H9 (cell line): ENCODE measurements at regions not wholly inside any gene's neighbourhood (a gene's known extent, or its start where the extent isn't known, plus 50 kb on each side); places are given as distances from the start of the nearest gene placed in this dataset.

Experiments
- DNase-seq: peaks from one replicate; pipeline ENCODE4 v3.0.0-alpha.2; 2017
- H2AFZ ChIP-seq: one replicate; pipeline ENCODE4 v1.6.1; 2013; ENCODE audit warnings: mild to moderate bottlenecking, low read length, control low read depth, moderate library complexity
- H2AK5ac ChIP-seq: 2 replicates; pipeline ENCODE4 v1.6.1; 2013; ENCODE audit warnings: low read length, control low read depth, mixed read lengths; ENCODE audit not compliant: insufficient read length
- H2BK120ac ChIP-seq: one replicate; pipeline ENCODE4 v1.6.1; 2013; ENCODE audit warnings: low read depth, mild to moderate bottlenecking, low read length, control low read depth, inconsistent platforms; ENCODE audit not compliant: poor library complexity, severe bottlenecking
- H2BK12ac ChIP-seq: 2 replicates; pipeline ENCODE4 v1.6.1; 2013; ENCODE audit warnings: low read length, control low read depth, mixed read lengths, low read depth; ENCODE audit not compliant: insufficient read length
- H2BK15ac ChIP-seq: 2 replicates; pipeline ENCODE4 v1.6.1; 2013; ENCODE audit warnings: low read depth, low read length, control low read depth
- H2BK20ac ChIP-seq: one replicate; pipeline ENCODE4 v1.6.1; 2013; ENCODE audit warnings: low read depth, mild to moderate bottlenecking, low read length, control low read depth, inconsistent platforms; ENCODE audit not compliant: poor library complexity, severe bottlenecking
- H2BK5ac ChIP-seq: 2 replicates; pipeline ENCODE4 v1.6.1; 2013; ENCODE audit warnings: low read length, control low read depth, mixed read lengths; ENCODE audit not compliant: insufficient read length
- H3K14ac ChIP-seq: 2 replicates; pipeline ENCODE4 v1.6.1; 2013; ENCODE audit warnings: low read length, control low read depth; ENCODE audit not compliant: insufficient read depth
- H3K18ac ChIP-seq: 2 replicates; pipeline ENCODE4 v1.6.1; 2013; ENCODE audit warnings: low read depth, mild to moderate bottlenecking, mixed read lengths, low read length, control low read depth; ENCODE audit not compliant: insufficient read length
- H3K23ac ChIP-seq: 2 replicates; pipeline ENCODE4 v1.6.1; 2013; ENCODE audit warnings: low read length, control low read depth, mixed read lengths, low read depth; ENCODE audit not compliant: insufficient read length
- H3K23me2 ChIP-seq: 2 replicates; pipeline ENCODE4 v1.6.1; 2013; ENCODE audit warnings: low read depth, mild to moderate bottlenecking, mixed read lengths, low read length, control low read depth; ENCODE audit not compliant: insufficient read length, poor library complexity, severe bottlenecking
- H3K27ac ChIP-seq: 2 replicates; pipeline ENCODE4 v1.5.1; 2013; ENCODE audit warnings: low read length, control low read depth, mixed read lengths, low read depth; ENCODE audit not compliant: insufficient read length
- H3K27me3 ChIP-seq: 2 replicates; pipeline ENCODE4 v1.6.1; 2013; ENCODE audit warnings: low read length, control low read depth, inconsistent platforms; ENCODE audit not compliant: insufficient read depth
- H3K4ac ChIP-seq: 2 replicates; pipeline ENCODE4 v1.6.1; 2013; ENCODE audit warnings: low read depth, mild to moderate bottlenecking, control low read depth, inconsistent platforms, low read length, moderate library complexity
- H3K4me1 ChIP-seq: 2 replicates; pipeline ENCODE4 v1.6.1; 2013; ENCODE audit warnings: low read length, control low read depth, inconsistent platforms; ENCODE audit not compliant: insufficient read depth
- H3K4me2 ChIP-seq: 2 replicates; pipeline ENCODE4 v1.6.1; 2013; ENCODE audit warnings: low read length, control low read depth, mixed read lengths; ENCODE audit not compliant: insufficient read length, insufficient read depth
- H3K56ac ChIP-seq: 2 replicates; pipeline ENCODE4 v1.6.1; 2013; ENCODE audit warnings: low read depth, mild to moderate bottlenecking, mixed read lengths, low read length, control low read depth; ENCODE audit not compliant: insufficient read length
- H3K79me1 ChIP-seq: 2 replicates; pipeline ENCODE4 v1.6.1; 2013; ENCODE audit warnings: low read depth, mild to moderate bottlenecking, moderate library complexity, low read length, control low read depth, inconsistent platforms; ENCODE audit not compliant: insufficient read depth, poor library complexity, severe bottlenecking
- H3K79me2 ChIP-seq: 2 replicates; pipeline ENCODE4 v1.6.1; 2013; ENCODE audit warnings: low read length, control low read depth, inconsistent platforms; ENCODE audit not compliant: insufficient read depth
- H3K9ac ChIP-seq: 2 replicates; pipeline ENCODE4 v1.6.1; 2013; ENCODE audit warnings: low read length, control low read depth, mixed read lengths; ENCODE audit not compliant: insufficient read length; ENCODE audit errors: extremely low read depth
- H3K9me3 ChIP-seq: one replicate; pipeline ENCODE4 v1.6.1; 2013; ENCODE audit warnings: low read depth, low read length, inconsistent platforms; ENCODE audit not compliant: control insufficient read depth
- H3T11ph ChIP-seq: one replicate; pipeline ENCODE4 v1.6.1; 2013; ENCODE audit warnings: mild to moderate bottlenecking, low read length, control low read depth, inconsistent platforms
- H4K20me1 ChIP-seq: one replicate; pipeline ENCODE4 v1.6.1; 2013; ENCODE audit not compliant: control insufficient read depth, insufficient read length, insufficient read depth
- H4K5ac ChIP-seq: 2 replicates; pipeline ENCODE4 v1.6.1; 2013; ENCODE audit warnings: low read depth, mild to moderate bottlenecking, mixed read lengths, low read length, control low read depth; ENCODE audit not compliant: insufficient read length
- H4K8ac ChIP-seq: replicated peaks from 2 replicates; pipeline ENCODE4 v1.6.1; 2013; ENCODE audit warnings: low read length, control low read depth, mixed read lengths, low read depth; ENCODE audit not compliant: insufficient read length
- H4K91ac ChIP-seq: 2 replicates; pipeline ENCODE4 v1.6.1; 2013; ENCODE audit warnings: low read depth, mild to moderate bottlenecking, moderate library complexity, mixed read lengths, low read length, control low read depth; ENCODE audit not compliant: insufficient read length
- H3K27ac Mint-ChIP-seq, 3 experiments: 2 replicates in 2 of 3; 3 replicates in 1 of 3; pipeline ENCODE4 v1.8.0; 2020 to 2021; ENCODE audit warnings: mixed read lengths in 3 of 3, mild to moderate bottlenecking in 1 of 3, moderate library complexity in 1 of 3
- H3K27me3 Mint-ChIP-seq: 2 replicates; pipeline ENCODE4 v1.8.0; 2021; ENCODE audit warnings: low read depth, mild to moderate bottlenecking, moderate library complexity, mixed read lengths
- H3K36me3 Mint-ChIP-seq, 3 experiments: 2 replicates in 2 of 3; 3 replicates in 1 of 3; pipeline ENCODE4 v1.8.0; 2020 to 2021; ENCODE audit warnings: low read depth in 3 of 3, mixed read lengths in 3 of 3; ENCODE audit not compliant: insufficient read depth in 1 of 3
- H3K4me1 Mint-ChIP-seq, 2 experiments: 2 replicates each; pipeline ENCODE4 v1.8.0; 2020; ENCODE audit warnings: mixed read lengths in 2 of 2
- H3K4me3 Mint-ChIP-seq, 2 experiments: 2 replicates in 1 of 2; 3 replicates in 1 of 2; pipeline ENCODE4 v1.8.0; 2020 to 2021; ENCODE audit warnings: mild to moderate bottlenecking in 2 of 2, mixed read lengths in 2 of 2, moderate library complexity in 1 of 2
- H3K9me3 Mint-ChIP-seq, 2 experiments: 2 replicates in 1 of 2; 3 replicates in 1 of 2; pipeline ENCODE4 v1.8.0; 2020; ENCODE audit warnings: mild to moderate bottlenecking in 2 of 2, mixed read lengths in 2 of 2, moderate library complexity in 1 of 2
- WGBS: extraction: QIAGEN DNeasy Blood & Tissue Kit; methylation state at CpG from one replicate; pipeline ENCODE4 v1.1.7; 2013; ENCODE audit warnings: missing lambda C conversion rate, low lambda C conversion rate, mixed read lengths; ENCODE audit not compliant: insufficient read length; ENCODE audit errors: extremely low coverage; 5-methylcytosine and 5-hydroxymethylcytosine counted together
- TF ChIP-seq, protein P1 (sequence below): fragments of 200-600 bp; sonication (generic); conservative IDR thresholded peaks from 3 replicates; pipeline ENCODE4 v1.8.0; 2021; ENCODE audit warnings: antibody characterized with exemption, mild to moderate bottlenecking

DNA sequence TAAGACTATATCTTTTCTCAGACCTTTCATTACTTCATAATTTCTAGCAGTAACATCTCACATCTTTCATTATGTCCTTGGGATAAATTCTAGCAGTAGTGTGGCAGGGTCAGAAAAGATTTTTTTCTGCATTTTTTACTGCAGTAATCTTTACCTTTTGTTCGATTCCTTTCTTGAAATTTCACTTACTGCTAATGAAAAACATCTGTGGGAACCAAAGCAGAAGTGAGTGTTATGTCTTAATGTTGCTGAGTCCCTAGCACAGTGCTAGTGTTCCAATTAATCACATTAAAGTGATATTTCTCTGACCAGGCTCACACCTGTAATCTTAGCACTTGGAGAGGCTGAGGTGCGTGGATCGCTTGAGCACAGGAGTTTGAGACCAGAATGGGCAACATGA lies 123.6 kb downstream of the EHF start:
- H2AK5ac ChIP-seq, result no peak overlapping the region
- no peaks in the 10 kb centered on the region for H3K4me1 Mint-ChIP-seq
- WGBS, result no CpG with 5 or more reads among the region's 3 CpGs

More for the DNA sequence above, 123.6 kb downstream of the EHF start:
- Histone ChIP-seq H3K79me2 (no peaks in the 10 kb centered on the region), H3K4me1 (no peaks in the 10 kb centered on the region), H3K27me3 (no peaks in the 10 kb centered on the region), H2BK20ac (no peak overlapping the region), H2BK12ac (no peak overlapping the region), H2AFZ (no peak overlapping the region), H4K8ac (no peak overlapping the region), H2BK120ac (no peak overlapping the region), H3K14ac (no peak overlapping the region), H3K9me3 (no peaks in the 10 kb centered on the region), H3K56ac (no peak overlapping the region), H3K9ac (no peak overlapping the region), H3K23me2 (no peaks in the 10 kb centered on the region), H3K79me1 (no peaks in the 10 kb centered on the region), H3K4ac (no peak overlapping the region), H4K20me1 (no peaks in the 10 kb centered on the region), H3K4me2 (no peak overlapping the region), H4K5ac (no peak overlapping the region), H4K91ac (no peak overlapping the region), H3T11ph (no peak overlapping the region), H2BK5ac (no peak overlapping the region), H3K23ac (no peak overlapping the region), H2BK15ac (no peak overlapping the region), H3K27ac (no peak overlapping the region), H3K18ac (no peak overlapping the region)
- H3K27ac Mint-ChIP-seq, result 0 out of 7 replicates have a peak overlapping the region, but pooled peaks of 1 of the 3 experiments have one; percentile 21
- H3K36me3 Mint-ChIP-seq, result no peaks in the 10 kb centered on the region; a peak in 2 of 7 replicates
- H3K9me3 Mint-ChIP-seq, result peaks cover 11 to 22% of the 10 kb centered on the region in 2 experiments
- H3K27me3 Mint-ChIP-seq, result peaks cover 14% of the 10 kb centered on the region
- no peak for DNase-seq
- H3K4me3 Mint-ChIP-seq, result no peak overlapping the region
- TF ChIP-seq, protein P1, sequence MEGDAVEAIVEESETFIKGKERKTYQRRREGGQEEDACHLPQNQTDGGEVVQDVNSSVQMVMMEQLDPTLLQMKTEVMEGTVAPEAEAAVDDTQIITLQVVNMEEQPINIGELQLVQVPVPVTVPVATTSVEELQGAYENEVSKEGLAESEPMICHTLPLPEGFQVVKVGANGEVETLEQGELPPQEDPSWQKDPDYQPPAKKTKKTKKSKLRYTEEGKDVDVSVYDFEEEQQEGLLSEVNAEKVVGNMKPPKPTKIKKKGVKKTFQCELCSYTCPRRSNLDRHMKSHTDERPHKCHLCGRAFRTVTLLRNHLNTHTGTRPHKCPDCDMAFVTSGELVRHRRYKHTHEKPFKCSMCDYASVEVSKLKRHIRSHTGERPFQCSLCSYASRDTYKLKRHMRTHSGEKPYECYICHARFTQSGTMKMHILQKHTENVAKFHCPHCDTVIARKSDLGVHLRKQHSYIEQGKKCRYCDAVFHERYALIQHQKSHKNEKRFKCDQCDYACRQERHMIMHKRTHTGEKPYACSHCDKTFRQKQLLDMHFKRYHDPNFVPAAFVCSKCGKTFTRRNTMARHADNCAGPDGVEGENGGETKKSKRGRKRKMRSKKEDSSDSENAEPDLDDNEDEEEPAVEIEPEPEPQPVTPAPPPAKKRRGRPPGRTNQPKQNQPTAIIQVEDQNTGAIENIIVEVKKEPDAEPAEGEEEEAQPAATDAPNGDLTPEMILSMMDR, result no peak
